Gastroesophageal sphincter (tissue), 4 donors: ENCODE measurements at regions not wholly inside any gene's neighbourhood (a gene's known extent, or its start where the extent isn't known, plus 50 kb on each side); places are given as distances from the start of the nearest gene placed in this dataset.
"Not testable (repeated sequence)": the region's sequence is repeated elsewhere in the genome, so short reads cannot be mapped to it uniquely, and the experiment has no call there.

ENCODE experiments used
- ATAC-seq: fragments of 150-250 bp; one replicate; pipeline ENCODE4 v1.9.1; 2016; ENCODE audit warnings: mild to moderate bottlenecking, moderate library complexity
- H3K27ac ChIP-seq, 4 donors: fragments of 200-600 bp; sonication (generic) in 3 of 4; 1 replicate in 3 of 4; 2 replicates in 1 of 4; pipeline ENCODE4 v1.5.1; 2016 to 2019
- H3K27me3 ChIP-seq: fragments of 200-600 bp; sonication (generic); one replicate; pipeline ENCODE4 v1.5.1; 2019
- H3K36me3 ChIP-seq, 2 donors: fragments of 200-600 bp; sonication (generic); one replicate each; pipeline ENCODE4 v1.5.1; 2019; ENCODE audit warnings: control low read depth in 1 of 2
- H3K4me1 ChIP-seq, 3 donors: fragments of 200-600 bp; sonication (generic); 1 replicate in 2 of 3; 2 replicates in 1 of 3; pipeline ENCODE4 v1.5.1; 2016 to 2019; ENCODE audit warnings: control low read depth in 2 of 3
- H3K4me3 ChIP-seq, 2 donors: fragments of 200-600 bp; sonication (generic); one replicate each; pipeline ENCODE4 v1.5.1; 2019; ENCODE audit warnings: mild to moderate bottlenecking in 1 of 2, moderate library complexity in 1 of 2
- H3K9me3 ChIP-seq, 3 donors: fragments of 200-600 bp; sonication (generic); one replicate each; pipeline ENCODE4 v1.5.1; 2017 to 2019; ENCODE audit warnings: control low read depth in 2 of 3
- EP300 ChIP-seq: sonication (generic); formaldehyde crosslinking; IDR thresholded peaks from one replicate; pipeline ENCODE4 v1.6.1; 2017; ENCODE audit warnings: antibody characterized with exemption, mild to moderate bottlenecking
- POLR2A ChIP-seq, 2 donors: fragments of 450-650 bp; IDR thresholded peaks; one replicate each; pipeline ENCODE4 v1.6.1; 2017; ENCODE audit warnings: antibody characterized with exemption in 2 of 2, mild to moderate bottlenecking in 2 of 2, moderate library complexity in 1 of 2
- POLR2AphosphoS5 ChIP-seq: sonication (generic); formaldehyde crosslinking; IDR thresholded peaks from one replicate; pipeline ENCODE4 v1.6.1; 2017; ENCODE audit warnings: antibody characterized with exemption
- WGBS, 2 donors: methylation state at CpG; one replicate each; pipeline ENCODE4 v1.1.5; 2018; ENCODE audit warnings: low coverage in 1 of 2; 5-methylcytosine and 5-hydroxymethylcytosine counted together
- TF ChIP-seq, protein P1 (sequence below), 4 experiments: fragments of 200-600 bp in 2 of 4; fragments of 450-650 bp in 2 of 4; sonication (generic) in 1 of 4; IDR thresholded peaks; one replicate each; pipeline ENCODE4 v1.5.1; 2017 to 2019; ENCODE audit warnings: antibody characterized with exemption in 4 of 4, mild to moderate bottlenecking in 2 of 4, moderate library complexity in 2 of 4

DNA sequence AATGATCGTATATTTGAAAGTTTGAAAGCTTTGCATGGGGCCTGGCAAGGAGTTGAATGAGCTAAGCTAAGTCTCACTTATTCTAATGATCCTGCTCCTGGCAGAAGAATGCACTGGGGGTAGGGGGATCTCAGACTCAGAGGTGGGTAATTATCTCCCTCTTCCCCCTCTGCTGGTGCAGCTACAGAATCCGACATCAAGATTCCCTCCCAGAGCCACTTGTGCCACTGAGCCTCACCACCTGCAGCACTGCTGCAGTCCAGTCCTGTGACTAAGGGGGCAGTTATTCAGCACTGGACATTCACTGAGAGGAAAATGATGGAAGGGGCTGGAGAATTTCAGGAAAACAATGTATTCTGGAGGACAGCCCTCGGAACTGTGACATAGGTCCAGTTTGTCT lies 205.8 kb downstream of the DEPDC1B start:
- H3K4me3 ChIP-seq: no peak overlapping the region
- no peaks in the 10 kb centered on the region for H3K36me3 ChIP-seq
- H3K4me1 ChIP-seq: peaks cover 0 to 44% (median 7%) of the 10 kb centered on the region in 3 donors
- H3K27ac ChIP-seq: peak overlapping the region in 2 of 4 donors; percentile 10 to 28
- H3K27me3 ChIP-seq: no peaks in the 10 kb centered on the region
- 74 to 81% methylated on average over 2 of the region's 3 CpGs for whole genome bisulfite sequencing, 2 donors
- no peaks in the 10 kb centered on the region for H3K9me3 ChIP-seq
- TF ChIP-seq, protein P1, sequence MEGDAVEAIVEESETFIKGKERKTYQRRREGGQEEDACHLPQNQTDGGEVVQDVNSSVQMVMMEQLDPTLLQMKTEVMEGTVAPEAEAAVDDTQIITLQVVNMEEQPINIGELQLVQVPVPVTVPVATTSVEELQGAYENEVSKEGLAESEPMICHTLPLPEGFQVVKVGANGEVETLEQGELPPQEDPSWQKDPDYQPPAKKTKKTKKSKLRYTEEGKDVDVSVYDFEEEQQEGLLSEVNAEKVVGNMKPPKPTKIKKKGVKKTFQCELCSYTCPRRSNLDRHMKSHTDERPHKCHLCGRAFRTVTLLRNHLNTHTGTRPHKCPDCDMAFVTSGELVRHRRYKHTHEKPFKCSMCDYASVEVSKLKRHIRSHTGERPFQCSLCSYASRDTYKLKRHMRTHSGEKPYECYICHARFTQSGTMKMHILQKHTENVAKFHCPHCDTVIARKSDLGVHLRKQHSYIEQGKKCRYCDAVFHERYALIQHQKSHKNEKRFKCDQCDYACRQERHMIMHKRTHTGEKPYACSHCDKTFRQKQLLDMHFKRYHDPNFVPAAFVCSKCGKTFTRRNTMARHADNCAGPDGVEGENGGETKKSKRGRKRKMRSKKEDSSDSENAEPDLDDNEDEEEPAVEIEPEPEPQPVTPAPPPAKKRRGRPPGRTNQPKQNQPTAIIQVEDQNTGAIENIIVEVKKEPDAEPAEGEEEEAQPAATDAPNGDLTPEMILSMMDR (IDR thresholded peaks at IDR 0.05): no peak
- TF ChIP-seq EP300: no peak
- no peak for TF ChIP-seq POLR2AphosphoS5
- TF ChIP-seq POLR2A (IDR thresholded peaks at IDR 0.05): no peak
- no peak for ATAC-seq

DNA sequence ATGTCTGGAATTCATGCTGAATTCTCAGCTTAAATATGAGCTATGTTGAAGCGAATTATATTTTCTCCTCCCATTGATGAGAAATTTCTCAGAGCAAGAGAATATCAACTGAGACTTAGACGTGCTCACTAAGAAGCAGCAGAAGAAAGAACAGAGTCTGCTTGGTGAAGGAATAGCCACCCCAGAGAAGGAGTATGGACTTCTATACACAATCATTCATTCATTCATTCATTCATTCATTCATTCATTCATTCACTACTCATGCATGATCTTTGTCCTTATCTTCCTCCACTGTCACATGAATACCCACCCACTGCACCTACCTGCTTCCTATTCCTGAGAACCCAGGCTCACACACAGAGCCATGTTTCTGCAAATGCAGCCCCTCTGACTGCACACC lies 206.6 kb downstream of the DEPDC1B start:
- H3K9me3 ChIP-seq: no peaks in the 10 kb centered on the region
- peaks cover 0 to 39% (median 7%) of the 10 kb centered on the region in 3 donors for H3K4me1 ChIP-seq
- no peaks in the 10 kb centered on the region for H3K27me3 ChIP-seq
- H3K27ac ChIP-seq: no peak overlapping the region
- TF ChIP-seq POLR2AphosphoS5 (no peak), EP300 (no peak), POLR2A (IDR thresholded peaks at IDR 0.05) (no peak)
- TF ChIP-seq, protein P1 (IDR thresholded peaks at IDR 0.05): no peak
- ATAC-seq: no peak
- no peaks in the 10 kb centered on the region for H3K36me3 ChIP-seq
- WGBS, 2 donors: 74 to 90% methylated on average over 2 of the region's 2 CpGs
- no peak overlapping the region for H3K4me3 ChIP-seq

- Histone ChIP-seq H3K4me3 (no peak overlapping the region), H3K27ac (no peak overlapping the region), H3K9me3 (no peaks in the 10 kb centered on the region), H3K4me1 (peaks cover 0 to 35% (median 7%) of the 10 kb centered on the region in 3 donors), H3K36me3 (no peaks in the 10 kb centered on the region), H3K27me3 (no peaks in the 10 kb centered on the region)
- TF ChIP-seq POLR2A (IDR thresholded peaks at IDR 0.05) (no peak), POLR2AphosphoS5 (no peak), EP300 (no peak)
- TF ChIP-seq, protein P1 (IDR thresholded peaks at IDR 0.05): no peak
- 43 to 45% methylated on average over 2 of the region's 2 CpGs for WGBS, 2 donors
- ATAC-seq: no peak
Measured at GRCh38 chr5:60492958-60493357, 207.0 kb downstream of the DEPDC1B start.

GRCh38 chr5:60492358-60492757 lies 207.6 kb downstream of the DEPDC1B start:
- not testable (repeated sequence) for ATAC-seq, H3K27me3 ChIP-seq, H3K4me3 ChIP-seq, H3K27ac ChIP-seq, H3K36me3 ChIP-seq, H3K9me3 ChIP-seq
- 82 to 92% methylated on average over 2 of the region's 2 CpGs for WGBS, 2 donors
- H3K4me1 ChIP-seq: peaks cover 0 to 34% (median 5%) of the 10 kb centered on the region in 3 donors

DNA sequence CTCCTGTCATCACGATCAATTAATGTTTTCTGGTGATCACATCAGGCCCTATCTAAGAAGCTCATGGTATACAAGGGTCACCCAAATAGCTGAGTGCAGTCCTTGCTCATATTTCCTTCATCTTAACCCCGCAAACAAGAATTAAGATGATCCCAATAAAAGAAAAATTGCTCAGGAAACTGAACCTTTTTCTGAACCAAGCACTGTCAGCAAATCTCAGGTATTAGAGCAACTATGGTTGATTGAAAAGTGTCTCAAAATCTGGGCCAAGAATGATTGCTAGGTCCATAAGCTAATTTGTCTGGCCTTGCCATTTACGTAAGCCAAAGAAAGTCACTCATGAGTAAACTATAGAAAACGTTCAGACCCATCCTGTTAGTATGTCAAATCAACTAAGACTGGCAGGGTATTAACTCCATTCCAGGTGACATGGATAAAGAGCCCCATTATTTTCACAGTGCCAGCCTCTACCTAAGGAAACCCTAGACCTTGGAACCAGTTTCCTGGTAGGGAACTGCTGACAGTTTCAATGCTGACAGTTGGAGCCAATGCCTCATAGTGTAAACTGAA lies 209.3 kb downstream of the DEPDC1B start:
- WGBS, 2 donors: 70 to 80% methylated on average over 4 of the region's 4 CpGs
- Histone ChIP-seq H3K27ac (peak overlapping the region; percentile 29 to 84 (median 82)), H3K36me3 (no peaks in the 10 kb centered on the region), H3K4me1 (peaks cover 0 to 39% (median 2%) of the 10 kb centered on the region in 3 donors), H3K4me3 (no peak overlapping the region), H3K9me3 (no peaks in the 10 kb centered on the region), H3K27me3 (no peaks in the 10 kb centered on the region)
- ATAC-seq: no peak
- no peak for TF ChIP-seq POLR2A (IDR thresholded peaks at IDR 0.05)
- no peak for TF ChIP-seq POLR2AphosphoS5
- TF ChIP-seq, protein P1 (IDR thresholded peaks at IDR 0.05): no peak
- TF ChIP-seq EP300: no peak
